NOMO-1 treated with DMSO at 0.1 percent for 48 hours (cell line): ENCODE measurements at regions not wholly inside any gene's neighbourhood (a gene's known extent, or its start where the extent isn't known, plus 50 kb on each side); places are given as distances from the start of the nearest gene placed in this dataset.
A peak's percentile ranks its signal among the peaks of the same experiment; 100 is the strongest.

Experiments
- DNase-seq: peaks from one replicate; lab custom pipeline; 2025; ENCODE audit not compliant: unreplicated experiment; lab: John Stamatoyannopoulos, UW

- DNase-seq, result no peak
Observed at GRCh38 chr11:29364006-29364405, 652.8 kb downstream of the KCNA4 start.

- DNase-seq, result no peak
Observed at GRCh38 chr11:29361369-29361768, 655.5 kb downstream of the KCNA4 start.

GRCh38 chr11:29353833-29354232, 663.0 kb downstream of the KCNA4 start:
- no peak for DNase-seq

GRCh38 chr11:29352273-29352795, 664.5 kb downstream of the KCNA4 start:
- no peak for DNase-seq

DNA sequence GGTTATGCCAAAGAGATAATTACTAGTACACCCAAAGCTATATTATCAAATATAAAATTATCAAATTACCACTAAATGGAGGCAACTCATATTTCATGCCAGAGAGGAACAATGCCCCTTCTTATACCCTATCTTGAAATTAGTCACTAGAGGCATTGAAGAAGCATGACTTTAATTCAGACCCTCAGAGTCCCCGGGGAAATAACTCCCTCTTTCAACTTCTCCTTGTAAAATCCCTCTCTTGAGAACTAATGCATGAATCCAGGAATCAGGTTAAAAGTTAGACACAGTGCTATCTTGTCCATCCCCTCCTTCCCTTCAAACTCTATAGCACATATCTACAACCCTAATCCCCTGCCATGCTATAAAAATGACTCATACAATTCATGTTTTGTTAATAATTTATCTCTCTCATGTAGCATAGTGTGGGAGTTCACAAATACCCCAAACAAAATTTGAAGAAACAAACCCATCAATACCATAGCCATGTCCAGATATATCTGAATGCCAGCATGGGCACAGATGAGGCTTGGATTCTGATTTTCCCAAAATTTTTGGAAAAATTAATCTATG, 665.4 kb downstream of the KCNA4 start:
- no peak for DNase-seq

- peak; percentile 14 for DNase-seq
Observed at GRCh38 chr11:29343465-29344333, 673.1 kb downstream of the KCNA4 start.

GRCh38 chr11:29336727-29337575, 679.9 kb downstream of the KCNA4 start:
- DNase-seq, result no peak

- DNase-seq, result no peak
Observed at GRCh38 chr11:29334776-29335130, 682.1 kb downstream of the KCNA4 start.

DNA sequence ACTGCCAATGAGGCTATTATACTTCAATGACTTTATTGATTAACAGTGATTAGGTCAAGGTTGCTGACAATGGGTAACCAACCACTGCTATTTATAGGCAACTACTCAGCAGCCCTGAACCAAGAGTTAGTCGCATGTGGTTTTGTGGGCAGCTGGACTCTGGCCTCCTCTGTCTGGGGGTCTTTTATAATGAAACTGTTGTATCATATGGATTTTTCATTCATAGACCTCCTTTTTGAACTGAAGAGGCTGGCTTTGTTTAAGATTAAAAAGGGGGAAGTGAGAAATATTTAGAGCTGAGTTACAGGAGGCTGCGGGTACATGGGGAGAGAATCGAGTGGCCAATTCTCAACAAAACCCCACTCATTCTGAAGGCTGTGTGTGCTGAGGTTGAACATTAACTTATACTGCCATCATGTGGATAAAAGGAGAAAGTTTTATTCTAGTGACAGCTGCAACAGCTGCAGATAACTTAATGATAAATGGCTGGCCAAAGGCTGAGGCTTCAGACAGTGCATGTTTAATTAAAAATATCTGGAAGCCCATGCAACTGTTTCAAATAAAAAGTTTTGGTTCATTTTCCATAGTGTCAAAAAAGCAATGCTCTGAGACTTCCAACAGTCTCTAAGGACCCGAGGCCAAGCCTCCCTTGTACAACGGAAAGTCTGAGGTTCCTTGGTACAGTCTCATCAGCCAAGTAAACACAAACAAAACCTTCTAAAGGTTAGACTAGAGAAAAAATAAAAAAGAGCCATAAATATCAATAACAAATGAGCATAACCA, 682.6 kb downstream of the KCNA4 start:
- peak; percentile 23 for DNase-seq

DNA sequence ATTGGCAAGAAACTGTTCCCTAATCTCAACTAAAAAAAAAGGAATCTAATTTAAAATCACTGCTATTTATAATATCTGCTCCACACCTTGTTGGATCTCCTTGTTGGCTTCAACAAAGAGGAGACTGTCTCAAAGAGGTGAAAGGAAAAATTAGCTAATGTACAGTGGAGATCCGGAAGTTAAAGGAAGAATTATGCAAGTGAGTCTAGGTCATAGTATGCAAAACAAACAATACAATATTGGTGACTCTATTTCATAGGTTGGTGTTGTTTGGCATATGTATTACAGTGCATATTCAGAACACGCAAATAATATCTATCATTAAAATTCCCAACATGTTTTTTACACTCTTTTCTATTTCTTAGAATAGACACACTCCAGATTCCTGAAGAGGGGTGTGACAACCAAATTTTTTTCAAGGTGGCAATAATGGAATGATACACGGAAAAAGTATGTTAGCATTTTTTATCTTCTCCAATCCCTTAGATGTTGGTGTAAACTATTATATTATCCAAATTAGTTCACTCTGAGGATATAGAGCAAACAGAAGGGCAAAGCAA, 685.3 kb downstream of the KCNA4 start:
- no peak for DNase-seq

DNA sequence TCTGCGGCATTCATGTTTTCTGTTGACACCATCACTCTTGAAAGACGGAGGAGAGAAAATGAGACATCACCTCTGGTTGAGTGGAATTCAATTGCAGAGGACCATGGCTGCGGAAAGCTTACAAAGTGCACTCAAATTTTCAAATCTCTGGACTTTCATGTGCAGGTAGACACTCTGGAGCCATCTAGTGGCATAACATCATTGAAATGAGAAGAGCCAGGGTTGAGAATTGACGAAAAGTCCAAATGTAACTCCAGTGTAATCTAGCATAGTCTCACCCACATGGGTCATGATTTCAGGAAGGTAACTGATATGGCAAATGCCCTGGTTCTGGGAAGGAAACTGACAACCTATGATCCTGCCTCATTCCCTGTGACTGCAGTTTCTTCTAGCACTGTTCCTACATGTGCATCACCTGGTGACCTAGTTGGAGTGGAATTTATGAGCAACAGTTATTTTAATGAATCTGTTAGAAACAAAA, 687.8 kb downstream of the KCNA4 start:
- no peak for DNase-seq

- no peak for DNase-seq
Observed at GRCh38 chr11:29327891-29328290, 688.9 kb downstream of the KCNA4 start.

DNA sequence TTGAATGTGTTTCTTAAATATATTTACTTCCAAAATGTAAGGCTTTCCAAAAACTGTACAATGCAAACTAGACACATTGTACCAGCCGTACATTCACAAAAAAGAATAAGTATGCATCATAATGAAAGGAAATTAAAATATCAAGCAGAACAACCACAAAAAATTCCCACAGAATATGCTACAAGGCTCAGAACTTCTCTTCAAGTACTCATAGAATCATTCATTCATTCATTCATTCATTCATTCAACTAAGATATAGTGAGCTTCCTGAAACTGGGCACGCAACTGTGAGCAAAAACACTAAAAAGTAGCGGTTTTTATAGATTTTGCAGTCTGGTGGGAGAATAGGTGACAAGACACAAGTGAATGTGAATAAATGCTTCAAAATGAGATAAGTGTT, 690.1 kb downstream of the KCNA4 start:
- no peak for DNase-seq

DNA sequence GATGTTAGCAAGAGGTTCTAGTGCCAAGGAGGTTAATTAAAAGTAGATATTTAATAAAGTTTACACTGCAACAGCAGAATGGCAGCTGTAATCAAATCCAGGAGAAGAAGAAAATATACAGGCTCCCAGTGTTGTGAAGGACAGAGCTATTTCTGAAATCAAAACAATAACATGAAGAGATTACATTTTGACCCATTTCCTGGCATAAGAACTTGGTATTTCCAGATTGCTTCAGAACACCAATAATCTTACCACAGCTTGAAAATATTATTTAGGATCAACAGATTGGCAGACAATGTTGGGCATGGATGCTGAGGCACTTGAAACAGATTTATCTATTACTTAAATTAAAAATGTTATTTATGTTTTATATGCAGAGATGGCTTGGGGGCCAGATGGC, 692.5 kb downstream of the KCNA4 start:
- DNase-seq, result no peak

- DNase-seq, result no peak
Observed at GRCh38 chr11:29321293-29322132, 695.3 kb downstream of the KCNA4 start.

DNA sequence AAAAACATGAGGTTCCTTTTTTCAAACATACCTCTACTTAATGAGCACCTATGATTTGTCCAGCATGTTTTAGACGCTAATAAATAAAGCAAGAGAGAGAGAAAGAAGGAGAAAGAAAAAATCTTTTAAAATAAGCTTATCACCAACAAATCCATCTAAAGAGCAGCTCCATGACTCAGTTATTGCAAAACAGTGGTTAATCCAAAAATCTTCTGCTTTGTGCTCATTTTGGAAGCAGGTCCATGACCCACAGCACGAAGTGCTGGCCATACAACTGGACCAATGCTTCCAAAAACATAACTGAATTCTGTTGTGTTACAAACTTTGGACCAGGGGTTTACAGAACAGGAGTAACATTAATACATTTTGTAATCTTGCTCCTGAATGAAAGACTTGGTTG, 696.6 kb downstream of the KCNA4 start:
- DNase-seq, result no peak

GRCh38 chr11:29319210-29319609, 697.6 kb downstream of the KCNA4 start:
- no peak for DNase-seq

- DNase-seq, result no peak
Observed at GRCh38 chr11:29318134-29318845, 698.5 kb downstream of the KCNA4 start.

GRCh38 chr11:29317694-29318093, 699.1 kb downstream of the KCNA4 start:
- no peak for DNase-seq
